Tibial nerve (tissue), 4 donors: ENCODE measurements at regions not wholly inside any gene's neighbourhood (a gene's known extent, or its start where the extent isn't known, plus 50 kb on each side); places are given as distances from the start of the nearest gene placed in this dataset.

Source experiments
- DNase-seq, 2 donors: peaks; one replicate each; pipeline ENCODE4 v3.0.0-alpha.2; 2019; ENCODE audit warnings: low spot score in 2 of 2
- H3K27ac ChIP-seq, 4 donors: fragments of 200-600 bp; sonication (generic) in 3 of 4; one replicate each; pipeline ENCODE4 v1.5.1; 2017 to 2019; ENCODE audit warnings: mild to moderate bottlenecking in 1 of 4
- H3K27me3 ChIP-seq, 2 donors: fragments of 200-600 bp; sonication (generic) in 1 of 2; one replicate each; pipeline versions ENCODE4 v1.5.1 to v1.6.0; 2017 to 2019
- H3K36me3 ChIP-seq, 3 donors: fragments of 200-600 bp; sonication (generic); one replicate each; pipeline ENCODE4 v1.5.1; 2018 to 2019
- H3K4me1 ChIP-seq, 4 donors: fragments of 200-600 bp; sonication (generic) in 3 of 4; one replicate each; pipeline ENCODE4 v1.5.1; 2017 to 2019
- H3K4me3 ChIP-seq, 4 donors: fragments of 200-600 bp; sonication (generic) in 3 of 4; one replicate each; pipeline ENCODE4 v1.5.1; 2017 to 2019; ENCODE audit warnings: mild to moderate bottlenecking in 1 of 4, moderate library complexity in 1 of 4
- H3K9me3 ChIP-seq, 4 donors: fragments of 200-600 bp; sonication (generic) in 3 of 4; one replicate each; pipeline ENCODE4 v1.5.1; 2017 to 2019
- CTCF ChIP-seq, 5 experiments: fragments of 200-600 bp in 3 of 5; fragments of 450-650 bp in 2 of 5; sonication (generic) in 3 of 5; IDR thresholded peaks; one replicate each; pipeline ENCODE4 v1.5.1; 2016 to 2019; ENCODE audit warnings: antibody characterized with exemption in 5 of 5, mild to moderate bottlenecking in 3 of 5, moderate library complexity in 2 of 5
- EP300 ChIP-seq, 2 donors: sonication (generic); formaldehyde crosslinking; IDR thresholded peaks; one replicate each; pipeline ENCODE4 v1.6.1; 2017; ENCODE audit warnings: antibody characterized with exemption in 2 of 2, mild to moderate bottlenecking in 1 of 2
- POLR2A ChIP-seq, 2 donors: fragments of 450-650 bp; IDR thresholded peaks; one replicate each; pipeline ENCODE4 v1.6.1; 2017; ENCODE audit warnings: antibody characterized with exemption in 2 of 2, mild to moderate bottlenecking in 2 of 2, moderate library complexity in 2 of 2
- WGBS, 2 donors: methylation state at CpG; one replicate each; pipeline ENCODE4 v1.1.5; 2018; 5-methylcytosine and 5-hydroxymethylcytosine counted together

- H3K27me3 ChIP-seq = no peaks in the 10 kb centered on the region
- no peaks in the 10 kb centered on the region for H3K36me3 ChIP-seq
- no peak overlapping the region for H3K27ac ChIP-seq
- H3K9me3 ChIP-seq = no peaks in the 10 kb centered on the region
- H3K4me1 ChIP-seq = no peaks in the 10 kb centered on the region
- no peak for TF ChIP-seq CTCF (IDR thresholded peaks at IDR 0.05)
- TF ChIP-seq POLR2A (IDR thresholded peaks at IDR 0.05) = no peak
- TF ChIP-seq EP300 (IDR thresholded peaks at IDR 0.05) = no peak
- no peak for DNase-seq
- no peak overlapping the region for H3K4me3 ChIP-seq
- WGBS, 2 donors = 67 to 69% methylated on average over 7 of the region's 7 CpGs
Measured at GRCh38 chr2:235160281-235160810, 208.5 kb downstream of the SH3BP4 start.

- H3K4me3 ChIP-seq = no peak overlapping the region
- H3K4me1 ChIP-seq = no peaks in the 10 kb centered on the region
- H3K9me3 ChIP-seq = no peaks in the 10 kb centered on the region
- H3K27ac ChIP-seq = no peak overlapping the region
- no peak for DNase-seq
- WGBS, 2 donors = 88 to 91% methylated on average over 8 of the region's 8 CpGs
- H3K27me3 ChIP-seq = no peaks in the 10 kb centered on the region
- TF ChIP-seq EP300 (IDR thresholded peaks at IDR 0.05) = no peak
- no peak for TF ChIP-seq CTCF (IDR thresholded peaks at IDR 0.05)
- no peak for TF ChIP-seq POLR2A (IDR thresholded peaks at IDR 0.05)
- no peaks in the 10 kb centered on the region for H3K36me3 ChIP-seq
Measured at GRCh38 chr2:235161565-235161964, 209.7 kb downstream of the SH3BP4 start.

GRCh38 chr2:235162082-235162836, 210.4 kb downstream of the SH3BP4 start:
- H3K4me1 ChIP-seq = no peaks in the 10 kb centered on the region
- no peak overlapping the region for H3K27ac ChIP-seq
- no peak for DNase-seq
- H3K27me3 ChIP-seq = no peaks in the 10 kb centered on the region
- H3K9me3 ChIP-seq = no peaks in the 10 kb centered on the region
- TF ChIP-seq EP300 (IDR thresholded peaks at IDR 0.05) (no peak), POLR2A (IDR thresholded peaks at IDR 0.05) (no peak), CTCF (IDR thresholded peaks at IDR 0.05) (no peak)
- H3K36me3 ChIP-seq = no peaks in the 10 kb centered on the region
- 76 to 83% methylated on average over 9 of the region's 9 CpGs for WGBS, 2 donors
- H3K4me3 ChIP-seq = no peak overlapping the region

- Histone ChIP-seq H3K27ac (no peak overlapping the region), H3K9me3 (no peaks in the 10 kb centered on the region), H3K27me3 (no peaks in the 10 kb centered on the region), H3K4me1 (no peaks in the 10 kb centered on the region), H3K4me3 (no peak overlapping the region), H3K36me3 (no peaks in the 10 kb centered on the region)
- TF ChIP-seq POLR2A (IDR thresholded peaks at IDR 0.05) (no peak), CTCF (IDR thresholded peaks at IDR 0.05) (no peak), EP300 (IDR thresholded peaks at IDR 0.05) (no peak)
- no peak for DNase-seq
- WGBS, 2 donors = 68 to 85% methylated on average over 5 of the region's 5 CpGs
Measured at GRCh38 chr2:235162837-235163197, 211.0 kb downstream of the SH3BP4 start.

GRCh38 chr2:235165136-235165535, 213.3 kb downstream of the SH3BP4 start:
- no peak for TF ChIP-seq POLR2A (IDR thresholded peaks at IDR 0.05)
- no peak for TF ChIP-seq CTCF (IDR thresholded peaks at IDR 0.05)
- no peak for TF ChIP-seq EP300 (IDR thresholded peaks at IDR 0.05)
- H3K36me3 ChIP-seq = no peaks in the 10 kb centered on the region
- no peaks in the 10 kb centered on the region for H3K9me3 ChIP-seq
- 84 to 91% methylated on average over 5 to 9 of the region's 9 CpGs for WGBS, 2 donors
- no peak overlapping the region for H3K4me3 ChIP-seq
- no peak overlapping the region for H3K27ac ChIP-seq
- H3K27me3 ChIP-seq = no peaks in the 10 kb centered on the region
- DNase-seq = no peak
- no peaks in the 10 kb centered on the region for H3K4me1 ChIP-seq
